Activated naive CD8-positive, alpha-beta T cell (primary cell): ENCODE measurements at regions not wholly inside any gene's neighbourhood (a gene's known extent, or its start where the extent isn't known, plus 50 kb on each side); places are given as distances from the start of the nearest gene placed in this dataset.

ENCODE experiments used
- H3K27ac Mint-ChIP-seq: one replicate; pipeline ENCODE4 v1.8.0; 2021; ENCODE audit warnings: mixed read lengths
- H3K27me3 Mint-ChIP-seq: one replicate; pipeline ENCODE4 v1.8.0; 2021; ENCODE audit warnings: mixed read lengths
- H3K36me3 Mint-ChIP-seq: one replicate; pipeline ENCODE4 v1.8.0; 2021; ENCODE audit warnings: mixed read lengths
- H3K4me1 Mint-ChIP-seq: one replicate; pipeline ENCODE4 v1.8.0; 2021; ENCODE audit warnings: low read depth, mixed read lengths
- H3K4me3 Mint-ChIP-seq: one replicate; pipeline ENCODE4 v1.8.0; 2021; ENCODE audit warnings: mild to moderate bottlenecking, mixed read lengths
- H3K9me3 Mint-ChIP-seq: one replicate; pipeline ENCODE4 v1.8.0; 2021; ENCODE audit warnings: low read depth, mixed read lengths

GRCh38 chr11:127307700-127308099 is 307.1 kb upstream of the KIRREL3 start:
- H3K36me3 Mint-ChIP-seq: no peaks in the 10 kb centered on the region
- no peaks in the 10 kb centered on the region for H3K4me1 Mint-ChIP-seq
- no peak overlapping the region for H3K27ac Mint-ChIP-seq
- no peak overlapping the region for H3K4me3 Mint-ChIP-seq
- no peaks in the 10 kb centered on the region for H3K9me3 Mint-ChIP-seq
- H3K27me3 Mint-ChIP-seq: no peaks in the 10 kb centered on the region

- Mint-ChIP-seq H3K27me3 (peaks cover 2% of the 10 kb centered on the region), H3K4me1 (no peaks in the 10 kb centered on the region), H3K36me3 (no peaks in the 10 kb centered on the region), H3K4me3 (no peak overlapping the region), H3K9me3 (no peaks in the 10 kb centered on the region), H3K27ac (no peak overlapping the region)
Observed at GRCh38 chr11:127304634-127305033, 304.1 kb upstream of the KIRREL3 start.

DNA sequence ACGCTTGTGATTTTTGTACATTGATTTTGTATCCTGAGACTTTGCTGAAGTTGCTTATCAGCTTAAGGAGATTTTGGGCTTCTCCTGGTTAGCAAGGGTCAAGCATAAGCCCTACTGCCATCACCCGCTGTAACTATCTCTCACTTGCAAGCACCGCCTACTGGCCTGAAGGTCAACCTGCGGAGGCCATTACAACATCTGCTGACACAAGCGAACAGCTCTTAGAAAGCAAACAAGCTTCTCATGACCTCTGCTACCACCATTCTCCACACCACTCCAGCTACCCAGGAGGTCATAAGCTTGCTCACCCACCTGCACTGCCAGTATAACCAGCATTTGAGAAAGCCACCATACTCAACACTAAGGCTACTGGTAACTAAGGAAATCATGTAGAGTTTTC is 288.4 kb upstream of the KIRREL3 start:
- H3K4me1 Mint-ChIP-seq: no peaks in the 10 kb centered on the region
- no peaks in the 10 kb centered on the region for H3K36me3 Mint-ChIP-seq
- H3K27me3 Mint-ChIP-seq: peaks cover 2% of the 10 kb centered on the region
- no peak overlapping the region for H3K27ac Mint-ChIP-seq
- peaks cover 25% of the 10 kb centered on the region for H3K9me3 Mint-ChIP-seq
- H3K4me3 Mint-ChIP-seq: no peak overlapping the region

DNA sequence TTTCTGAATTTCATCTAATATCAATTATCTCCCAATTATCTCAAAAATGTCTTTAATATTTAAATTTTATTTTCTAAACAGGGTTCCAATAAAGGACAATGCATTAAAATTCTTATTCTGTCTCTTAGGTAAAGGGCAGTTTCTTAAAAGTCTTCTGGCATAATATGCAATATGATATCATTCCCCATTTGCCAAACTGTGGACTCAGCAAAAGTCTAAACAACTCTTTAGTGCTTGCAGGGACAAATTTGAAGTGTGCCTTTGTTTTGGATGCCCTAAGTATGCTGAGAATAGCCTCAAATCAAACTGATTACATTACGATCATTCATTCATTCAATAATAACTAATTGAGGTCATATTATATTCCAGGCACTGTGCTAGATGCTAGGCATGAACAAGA is 281.0 kb upstream of the KIRREL3 start:
- Mint-ChIP-seq H3K4me3 (no peak overlapping the region), H3K4me1 (no peaks in the 10 kb centered on the region), H3K27ac (no peak overlapping the region), H3K36me3 (no peaks in the 10 kb centered on the region), H3K27me3 (no peaks in the 10 kb centered on the region), H3K9me3 (no peaks in the 10 kb centered on the region)

DNA sequence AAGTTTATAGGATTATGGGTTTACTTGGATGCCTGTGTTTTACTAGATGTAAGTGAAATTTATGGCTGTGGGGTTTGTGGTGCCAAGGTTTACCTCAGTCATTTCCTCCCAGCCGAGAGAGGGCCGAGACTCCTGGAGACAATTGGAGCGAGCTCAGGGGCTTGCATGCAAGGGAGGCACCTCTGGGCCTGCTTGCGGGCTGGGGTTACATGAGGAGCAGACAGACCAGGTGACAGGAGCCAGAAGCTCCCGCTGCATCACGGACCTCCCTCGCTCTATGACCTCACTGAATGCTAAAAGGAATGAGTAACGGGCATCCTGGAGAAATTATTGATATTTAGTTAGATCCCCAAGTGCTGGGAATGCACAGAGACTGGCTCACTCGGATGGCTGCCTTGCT is 275.2 kb upstream of the KIRREL3 start:
- H3K4me1 Mint-ChIP-seq: no peaks in the 10 kb centered on the region
- no peaks in the 10 kb centered on the region for H3K27me3 Mint-ChIP-seq
- no peak overlapping the region for H3K27ac Mint-ChIP-seq
- no peaks in the 10 kb centered on the region for H3K36me3 Mint-ChIP-seq
- no peak overlapping the region for H3K4me3 Mint-ChIP-seq
- H3K9me3 Mint-ChIP-seq: no peaks in the 10 kb centered on the region

- no peaks in the 10 kb centered on the region for H3K36me3 Mint-ChIP-seq
- H3K27me3 Mint-ChIP-seq: no peaks in the 10 kb centered on the region
- H3K4me1 Mint-ChIP-seq: no peaks in the 10 kb centered on the region
- no peaks in the 10 kb centered on the region for H3K9me3 Mint-ChIP-seq
- no peak overlapping the region for H3K4me3 Mint-ChIP-seq
- no peak overlapping the region for H3K27ac Mint-ChIP-seq
Observed at GRCh38 chr11:127274328-127274676, 273.7 kb upstream of the KIRREL3 start.

- no peak overlapping the region for H3K4me3 Mint-ChIP-seq
- H3K27ac Mint-ChIP-seq: no peak overlapping the region
- H3K36me3 Mint-ChIP-seq: no peaks in the 10 kb centered on the region
- no peaks in the 10 kb centered on the region for H3K4me1 Mint-ChIP-seq
- no peaks in the 10 kb centered on the region for H3K27me3 Mint-ChIP-seq
- no peaks in the 10 kb centered on the region for H3K9me3 Mint-ChIP-seq
Observed at GRCh38 chr11:127273593-127274327, 273.2 kb upstream of the KIRREL3 start.

- no peaks in the 10 kb centered on the region for H3K4me1 Mint-ChIP-seq
- H3K4me3 Mint-ChIP-seq: no peak overlapping the region
- no peak overlapping the region for H3K27ac Mint-ChIP-seq
- no peaks in the 10 kb centered on the region for H3K36me3 Mint-ChIP-seq
- H3K9me3 Mint-ChIP-seq: no peaks in the 10 kb centered on the region
- no peaks in the 10 kb centered on the region for H3K27me3 Mint-ChIP-seq
Observed at GRCh38 chr11:127270851-127271250, 270.3 kb upstream of the KIRREL3 start.

- Mint-ChIP-seq H3K4me3 (no peak overlapping the region), H3K27ac (no peak overlapping the region), H3K27me3 (no peaks in the 10 kb centered on the region), H3K9me3 (no peaks in the 10 kb centered on the region), H3K4me1 (no peaks in the 10 kb centered on the region), H3K36me3 (no peaks in the 10 kb centered on the region)
Observed at GRCh38 chr11:127269911-127270310, 269.3 kb upstream of the KIRREL3 start.

DNA sequence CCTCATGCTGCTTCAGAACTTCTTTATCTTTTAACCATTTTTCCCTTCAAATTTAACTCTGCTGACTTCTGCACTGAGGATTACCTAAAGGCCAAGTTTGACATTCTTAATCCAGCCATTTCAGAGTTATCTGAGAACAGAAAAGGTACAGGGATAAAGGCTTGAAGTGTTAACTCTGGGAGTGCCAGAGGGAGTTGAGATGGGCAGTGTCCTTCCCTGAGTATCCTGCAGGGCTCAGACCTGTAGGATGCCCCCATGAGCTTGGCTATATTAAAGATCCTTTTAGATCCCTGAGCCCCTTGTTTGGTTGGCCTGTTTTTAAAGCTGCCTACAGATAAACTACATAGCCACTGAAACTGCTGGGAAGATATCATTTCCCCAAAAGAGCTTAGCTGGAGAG is 268.4 kb upstream of the KIRREL3 start:
- no peak overlapping the region for H3K4me3 Mint-ChIP-seq
- no peaks in the 10 kb centered on the region for H3K9me3 Mint-ChIP-seq
- H3K36me3 Mint-ChIP-seq: no peaks in the 10 kb centered on the region
- H3K27ac Mint-ChIP-seq: no peak overlapping the region
- H3K27me3 Mint-ChIP-seq: no peaks in the 10 kb centered on the region
- no peaks in the 10 kb centered on the region for H3K4me1 Mint-ChIP-seq

DNA sequence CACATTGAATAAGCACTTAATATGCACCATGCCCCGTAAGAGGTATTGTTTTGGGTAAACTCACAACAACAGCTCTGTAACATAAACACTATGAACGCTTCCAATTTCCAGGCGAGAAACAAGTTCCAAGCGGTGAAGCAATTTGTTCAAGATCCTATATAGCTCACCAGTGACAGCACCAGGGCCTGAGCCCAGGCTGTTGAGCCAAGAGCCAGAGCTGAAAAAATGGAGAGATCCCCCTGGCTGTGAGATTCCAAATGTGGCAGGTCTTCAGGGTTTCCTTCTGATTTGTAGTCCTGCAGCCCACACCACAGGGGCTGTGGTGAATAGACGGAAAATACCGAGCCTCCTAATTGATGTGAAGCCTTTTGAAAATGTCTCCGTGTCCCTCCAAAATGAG is 268.0 kb upstream of the KIRREL3 start:
- H3K4me1 Mint-ChIP-seq: no peaks in the 10 kb centered on the region
- no peaks in the 10 kb centered on the region for H3K36me3 Mint-ChIP-seq
- H3K9me3 Mint-ChIP-seq: no peaks in the 10 kb centered on the region
- H3K27ac Mint-ChIP-seq: no peak overlapping the region
- H3K27me3 Mint-ChIP-seq: peaks cover 1% of the 10 kb centered on the region
- H3K4me3 Mint-ChIP-seq: no peak overlapping the region

DNA sequence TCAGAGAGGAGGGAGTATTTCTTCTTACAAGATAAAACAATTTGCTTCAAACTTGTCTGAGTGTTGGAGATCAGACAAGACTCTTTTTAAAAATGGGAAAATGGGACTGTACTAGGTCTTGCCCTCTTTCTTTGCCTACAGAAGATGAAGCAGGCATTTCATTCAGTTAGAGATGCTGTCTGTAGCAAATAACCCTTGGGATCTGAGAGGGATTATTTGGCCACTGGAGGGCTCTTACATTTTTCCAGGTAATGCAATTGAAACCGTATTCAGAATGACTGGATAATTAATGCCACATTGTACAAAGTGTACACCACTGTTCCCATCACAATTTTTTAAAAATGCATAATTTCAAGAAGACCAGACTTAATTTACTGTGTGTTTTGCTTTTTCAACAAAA is 258.5 kb upstream of the KIRREL3 start:
- H3K9me3 Mint-ChIP-seq: no peaks in the 10 kb centered on the region
- H3K4me3 Mint-ChIP-seq: no peak overlapping the region
- no peaks in the 10 kb centered on the region for H3K4me1 Mint-ChIP-seq
- H3K36me3 Mint-ChIP-seq: no peaks in the 10 kb centered on the region
- no peak overlapping the region for H3K27ac Mint-ChIP-seq
- peaks cover 1% of the 10 kb centered on the region for H3K27me3 Mint-ChIP-seq

GRCh38 chr11:127255209-127255608 is 254.6 kb upstream of the KIRREL3 start:
- Mint-ChIP-seq H3K9me3 (no peaks in the 10 kb centered on the region), H3K36me3 (no peaks in the 10 kb centered on the region), H3K27me3 (no peaks in the 10 kb centered on the region), H3K4me1 (no peaks in the 10 kb centered on the region), H3K4me3 (no peak overlapping the region), H3K27ac (no peak overlapping the region)

- Mint-ChIP-seq H3K27ac (no peak overlapping the region), H3K4me3 (no peak overlapping the region), H3K27me3 (no peaks in the 10 kb centered on the region), H3K4me1 (no peaks in the 10 kb centered on the region), H3K36me3 (no peaks in the 10 kb centered on the region), H3K9me3 (no peaks in the 10 kb centered on the region)
Observed at GRCh38 chr11:127252321-127252720, 251.8 kb upstream of the KIRREL3 start.

- Mint-ChIP-seq H3K36me3 (no peaks in the 10 kb centered on the region), H3K27ac (no peak overlapping the region), H3K27me3 (no peaks in the 10 kb centered on the region), H3K4me1 (no peaks in the 10 kb centered on the region), H3K4me3 (no peak overlapping the region), H3K9me3 (no peaks in the 10 kb centered on the region)
Observed at GRCh38 chr11:127249576-127249975, 249.0 kb upstream of the KIRREL3 start.

GRCh38 chr11:127248476-127248875 is 247.9 kb upstream of the KIRREL3 start:
- Mint-ChIP-seq H3K4me1 (no peaks in the 10 kb centered on the region), H3K27me3 (no peaks in the 10 kb centered on the region)

More at GRCh38 chr11:127248476-127248875, 247.9 kb upstream of the KIRREL3 start:
- H3K4me3 Mint-ChIP-seq: no peak overlapping the region
- H3K36me3 Mint-ChIP-seq: no peaks in the 10 kb centered on the region
- H3K27ac Mint-ChIP-seq: no peak overlapping the region
- no peaks in the 10 kb centered on the region for H3K9me3 Mint-ChIP-seq
